Smooth muscle cell (in vitro differentiated cells): ENCODE measurements at regions not wholly inside any gene's neighbourhood (a gene's known extent, or its start where the extent isn't known, plus 50 kb on each side); places are given as distances from the start of the nearest gene placed in this dataset.

Source experiments
- DNase-seq: peaks from one replicate; lab custom pipeline; 2025; ENCODE audit not compliant: unreplicated experiment; lab: John Stamatoyannopoulos, UW
- H2AFZ ChIP-seq: fragments of 200-600 bp; sonication (generic); 2 replicates; pipeline ENCODE4 v1.6.0; 2016; ENCODE audit warnings: antibody characterized with exemption, low read depth, mild to moderate bottlenecking
- H3F3A ChIP-seq: fragments of 200-600 bp; sonication (generic); 2 replicates; pipeline ENCODE4 v1.6.0; 2017; ENCODE audit warnings: antibody characterized with exemption, low read depth
- H3K27ac ChIP-seq: fragments of 200-600 bp; sonication (generic); 2 replicates; pipeline ENCODE4 v1.5.1; 2016; ENCODE audit warnings: low read depth, mild to moderate bottlenecking
- H3K27me3 ChIP-seq: fragments of 200-600 bp; sonication (generic); 2 replicates; pipeline ENCODE4 v1.6.1; 2016; ENCODE audit warnings: low read depth, mild to moderate bottlenecking
- H3K36me3 ChIP-seq: fragments of 200-600 bp; sonication (generic); 2 replicates; pipeline ENCODE4 v1.5.1; 2016; ENCODE audit warnings: low read depth
- H3K4me1 ChIP-seq: fragments of 200-600 bp; sonication (generic); 2 replicates; pipeline ENCODE4 v1.5.1; 2016; ENCODE audit warnings: low read depth
- H3K4me2 ChIP-seq: fragments of 200-600 bp; sonication (generic); 2 replicates; pipeline ENCODE4 v1.6.0; 2016; ENCODE audit warnings: mild to moderate bottlenecking
- H3K4me3 ChIP-seq: fragments of 200-600 bp; sonication (generic); 2 replicates; pipeline ENCODE4 v1.5.1; 2016; ENCODE audit warnings: mild to moderate bottlenecking
- H3K79me2 ChIP-seq: fragments of 200-600 bp; sonication (generic); 2 replicates; pipeline ENCODE4 v1.6.0; 2016; ENCODE audit warnings: low read depth, mild to moderate bottlenecking
- H3K9ac ChIP-seq: fragments of 200-600 bp; sonication (generic); 2 replicates; pipeline ENCODE4 v1.6.0; 2016; ENCODE audit warnings: low read depth
- H3K9me3 ChIP-seq: fragments of 200-600 bp; sonication (generic); replicated peaks from 2 replicates; pipeline ENCODE4 v1.5.1; 2016; ENCODE audit warnings: low read depth
- H4K20me1 ChIP-seq: fragments of 200-600 bp; sonication (generic); 2 replicates; pipeline ENCODE4 v1.6.0; 2016; ENCODE audit warnings: low read depth
- WGBS: methylation state at CpG from one replicate; pipeline ENCODE4 v1.1.7; 2016; ENCODE audit warnings: low lambda C conversion rate; 5-methylcytosine and 5-hydroxymethylcytosine counted together
- TF ChIP-seq, protein P1 (sequence below): fragments of 200-600 bp; sonication (generic); IDR thresholded peaks from 2 replicates; pipeline ENCODE4 v1.5.1; 2017; ENCODE audit warnings: borderline replicate concordance, mild to moderate bottlenecking, antibody characterized with exemption; ENCODE audit not compliant: insufficient read depth, poor library complexity, severe bottlenecking

DNA sequence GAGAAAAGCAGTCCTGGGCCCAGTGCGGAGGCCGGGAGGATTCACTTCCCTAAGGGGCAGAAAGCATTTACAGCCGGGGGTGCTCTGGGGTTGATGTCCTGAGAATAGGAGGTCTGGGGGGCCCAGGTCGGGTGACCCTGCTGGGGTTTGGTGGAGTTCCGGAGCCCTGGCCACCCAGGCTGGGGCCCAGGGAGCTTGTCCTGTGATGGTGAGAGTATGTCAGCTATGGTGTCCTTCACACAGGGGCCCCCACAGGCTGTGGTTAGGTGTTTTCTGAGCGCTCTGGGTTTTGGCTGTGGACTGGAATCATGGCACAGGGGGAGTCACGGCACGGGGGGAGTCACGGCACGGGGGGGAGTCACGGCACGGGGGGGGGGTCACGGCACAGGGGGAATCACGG is 54.5 kb upstream of the TMEM18 start:
- Histone ChIP-seq H3K36me3 (no peaks in the 10 kb centered on the region), H3K4me1 (peaks cover 11% of the 10 kb centered on the region), H3F3A (no peaks in the 10 kb centered on the region), H2AFZ (no peak overlapping the region), H3K27me3 (peaks cover 15% of the 10 kb centered on the region), H3K4me2 (no peak overlapping the region), H3K27ac (no peak overlapping the region), H3K9ac (no peak overlapping the region), H3K4me3 (no peak overlapping the region), H3K9me3 (no peaks in the 10 kb centered on the region), H3K79me2 (no peaks in the 10 kb centered on the region), H4K20me1 (no peaks in the 10 kb centered on the region)
- no peak for DNase-seq
- TF ChIP-seq, protein P1, sequence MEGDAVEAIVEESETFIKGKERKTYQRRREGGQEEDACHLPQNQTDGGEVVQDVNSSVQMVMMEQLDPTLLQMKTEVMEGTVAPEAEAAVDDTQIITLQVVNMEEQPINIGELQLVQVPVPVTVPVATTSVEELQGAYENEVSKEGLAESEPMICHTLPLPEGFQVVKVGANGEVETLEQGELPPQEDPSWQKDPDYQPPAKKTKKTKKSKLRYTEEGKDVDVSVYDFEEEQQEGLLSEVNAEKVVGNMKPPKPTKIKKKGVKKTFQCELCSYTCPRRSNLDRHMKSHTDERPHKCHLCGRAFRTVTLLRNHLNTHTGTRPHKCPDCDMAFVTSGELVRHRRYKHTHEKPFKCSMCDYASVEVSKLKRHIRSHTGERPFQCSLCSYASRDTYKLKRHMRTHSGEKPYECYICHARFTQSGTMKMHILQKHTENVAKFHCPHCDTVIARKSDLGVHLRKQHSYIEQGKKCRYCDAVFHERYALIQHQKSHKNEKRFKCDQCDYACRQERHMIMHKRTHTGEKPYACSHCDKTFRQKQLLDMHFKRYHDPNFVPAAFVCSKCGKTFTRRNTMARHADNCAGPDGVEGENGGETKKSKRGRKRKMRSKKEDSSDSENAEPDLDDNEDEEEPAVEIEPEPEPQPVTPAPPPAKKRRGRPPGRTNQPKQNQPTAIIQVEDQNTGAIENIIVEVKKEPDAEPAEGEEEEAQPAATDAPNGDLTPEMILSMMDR: no peak
- WGBS: 77% methylated on average over 6 of the region's 14 CpGs

DNA sequence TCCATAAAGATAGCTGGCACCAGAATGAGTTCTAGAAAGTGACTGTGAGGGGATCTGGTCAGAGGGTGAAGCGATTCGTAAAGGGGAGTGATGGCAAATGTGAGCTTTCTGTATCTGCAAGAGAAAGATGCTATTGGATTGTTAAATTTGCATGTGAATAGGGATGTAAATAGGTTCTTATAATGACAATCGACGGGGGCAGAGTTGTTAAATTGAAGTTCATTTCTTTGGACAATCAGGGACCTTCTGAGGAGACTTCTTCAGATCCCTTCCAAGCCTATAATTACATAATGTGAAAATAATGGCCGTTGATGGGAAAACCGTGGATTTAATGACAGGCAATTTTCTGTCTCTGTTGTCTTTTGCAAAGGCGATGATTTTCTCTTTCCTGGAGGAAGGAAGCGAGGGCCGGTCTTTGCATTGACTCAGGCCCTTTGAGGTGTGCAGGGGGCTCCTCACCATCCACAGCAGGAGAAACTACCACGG is 52.2 kb upstream of the TMEM18 start:
- WGBS: 16% methylated on average over 10 of the region's 10 CpGs
- no peak for DNase-seq

DNA sequence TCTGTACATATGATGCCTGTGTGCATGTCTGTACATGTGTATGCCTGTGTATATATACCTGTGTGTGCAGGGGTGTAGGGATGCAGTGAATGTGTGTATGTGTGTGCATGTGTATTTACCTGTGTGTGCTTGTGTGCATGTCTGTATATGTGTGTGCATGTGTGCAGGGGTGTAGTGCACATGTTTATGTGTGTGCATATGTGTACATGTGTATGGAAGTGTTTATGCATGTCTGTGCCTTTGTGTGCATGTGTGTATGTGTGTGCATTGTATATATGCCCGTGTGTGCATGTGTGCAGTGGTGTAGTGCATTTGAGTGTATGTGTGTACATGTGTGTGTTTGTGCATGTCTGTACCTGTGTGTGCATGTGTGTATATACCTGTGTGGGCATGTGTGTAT is 51.0 kb upstream of the TMEM18 start:
- 78% methylated on average over 1 of the region's 1 CpG for WGBS
- TF ChIP-seq, protein P1: no peak
- no peaks in the 10 kb centered on the region for H3K79me2 ChIP-seq

More for the DNA sequence above, 52.2 kb upstream of the TMEM18 start:
- peaks cover 11% of the 10 kb centered on the region for H3K4me1 ChIP-seq
- TF ChIP-seq, protein P1: no peak
- H3K9me3 ChIP-seq: no peaks in the 10 kb centered on the region
- no peak overlapping the region for H3K27ac ChIP-seq
- no peak overlapping the region for H3K4me2 ChIP-seq
- no peaks in the 10 kb centered on the region for H3K79me2 ChIP-seq
- H3K27me3 ChIP-seq: peaks cover 15% of the 10 kb centered on the region
- H3K4me3 ChIP-seq: no peak overlapping the region
- no peaks in the 10 kb centered on the region for H3K36me3 ChIP-seq
- H2AFZ ChIP-seq: no peak overlapping the region
- no peaks in the 10 kb centered on the region for H4K20me1 ChIP-seq
- no peak overlapping the region for H3K9ac ChIP-seq
- H3F3A ChIP-seq: no peaks in the 10 kb centered on the region

DNA sequence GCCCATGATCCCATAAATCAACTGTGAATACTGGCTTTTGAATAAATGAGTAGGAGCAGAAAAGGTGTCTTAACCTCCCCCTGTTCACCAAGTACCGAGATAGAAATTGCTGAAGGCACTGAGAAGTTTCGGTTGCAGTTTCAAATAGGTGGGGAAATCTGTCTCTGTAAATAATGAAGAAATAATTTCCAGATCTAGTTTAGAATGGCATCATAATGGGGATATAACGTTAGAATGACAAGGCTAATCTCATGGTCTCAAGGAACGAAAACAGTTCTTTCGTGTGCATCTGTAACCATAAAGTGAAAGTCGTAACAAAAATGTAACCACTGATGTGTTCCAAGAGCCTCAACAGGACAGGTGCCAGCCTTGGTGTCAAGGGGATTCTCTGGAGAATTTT is 49.9 kb upstream of the TMEM18 start:
- H3K4me3 ChIP-seq: no peak overlapping the region
- peaks cover 15% of the 10 kb centered on the region for H3K27me3 ChIP-seq
- H3K4me1 ChIP-seq: peaks cover 11% of the 10 kb centered on the region
- H3K79me2 ChIP-seq: no peaks in the 10 kb centered on the region
- no peaks in the 10 kb centered on the region for H3F3A ChIP-seq
- no peaks in the 10 kb centered on the region for H3K36me3 ChIP-seq
- H3K9ac ChIP-seq: no peak overlapping the region
- TF ChIP-seq, protein P1: no peak
- WGBS: 90% methylated on average over 6 of the region's 6 CpGs
- no peak for DNase-seq
- H4K20me1 ChIP-seq: no peaks in the 10 kb centered on the region
- H3K4me2 ChIP-seq: no peak overlapping the region
- H2AFZ ChIP-seq: no peak overlapping the region
- no peaks in the 10 kb centered on the region for H3K9me3 ChIP-seq
- no peak overlapping the region for H3K27ac ChIP-seq

More for the DNA sequence above, 51.0 kb upstream of the TMEM18 start:
- Histone ChIP-seq H3K27me3 (peaks cover 15% of the 10 kb centered on the region), H2AFZ (no peak overlapping the region), H3K27ac (no peak overlapping the region), H3K9me3 (no peaks in the 10 kb centered on the region), H4K20me1 (no peaks in the 10 kb centered on the region), H3F3A (no peaks in the 10 kb centered on the region), H3K4me1 (peaks cover 11% of the 10 kb centered on the region), H3K9ac (no peak overlapping the region), H3K36me3 (no peaks in the 10 kb centered on the region), H3K4me2 (no peak overlapping the region), H3K4me3 (no peak overlapping the region)
- no peak for DNase-seq
